HG03108 (cell line): ENCODE measurements at regions not wholly inside any gene's neighbourhood (a gene's known extent, or its start where the extent isn't known, plus 50 kb on each side); places are given as distances from the start of the nearest gene placed in this dataset.
"Not testable (repeated sequence)": the region's sequence is repeated elsewhere in the genome, so short reads cannot be mapped to it uniquely, and the experiment has no call there.

Experiments used
- ATAC-seq: cut with Tn5 transposase; IDR thresholded peaks from one replicate; pipeline ENCODE4 v1.9.1; 2021; ENCODE audit warnings: moderate library complexity; ENCODE audit not compliant: unreplicated experiment

DNA sequence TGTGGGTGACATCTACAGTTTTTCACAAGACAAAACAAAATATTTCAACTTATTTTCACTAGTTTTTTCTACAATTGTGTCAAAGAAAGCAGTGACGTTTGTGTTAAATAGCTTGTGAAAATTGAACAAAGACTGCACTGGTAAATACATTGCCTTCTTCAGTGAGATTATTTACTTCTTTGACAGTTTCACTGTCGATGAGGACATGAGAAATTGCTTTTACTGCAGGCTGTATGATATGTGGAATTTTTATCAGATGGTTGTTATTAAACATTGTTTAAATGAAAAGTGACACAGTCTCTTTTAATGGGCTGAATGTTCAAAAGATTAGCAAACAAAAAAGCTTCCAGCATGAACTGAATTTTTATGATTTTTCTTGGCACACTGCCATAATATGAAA lies 773.9 kb upstream of the CADM2 start:
- ATAC-seq: no peak

DNA sequence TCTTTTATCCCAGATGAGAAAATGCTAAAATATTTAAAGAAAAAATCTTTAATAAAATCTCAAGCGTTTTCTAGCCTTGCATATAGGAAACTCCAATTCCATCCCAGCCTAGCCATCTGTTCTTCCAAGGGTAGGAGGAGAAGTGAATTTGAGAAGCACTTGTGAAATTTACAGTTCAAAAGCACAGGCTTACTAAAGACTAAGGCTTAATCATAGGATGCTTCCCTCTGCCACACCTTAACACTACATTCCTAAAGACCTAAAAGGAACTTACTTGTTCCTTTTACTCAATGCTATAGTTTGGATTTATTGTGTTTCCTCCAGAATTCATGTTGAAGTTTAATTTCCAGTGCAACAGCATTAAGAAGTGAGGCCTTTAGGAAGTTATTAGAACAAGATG lies 764.8 kb upstream of the CADM2 start:
- ATAC-seq: no peak

DNA sequence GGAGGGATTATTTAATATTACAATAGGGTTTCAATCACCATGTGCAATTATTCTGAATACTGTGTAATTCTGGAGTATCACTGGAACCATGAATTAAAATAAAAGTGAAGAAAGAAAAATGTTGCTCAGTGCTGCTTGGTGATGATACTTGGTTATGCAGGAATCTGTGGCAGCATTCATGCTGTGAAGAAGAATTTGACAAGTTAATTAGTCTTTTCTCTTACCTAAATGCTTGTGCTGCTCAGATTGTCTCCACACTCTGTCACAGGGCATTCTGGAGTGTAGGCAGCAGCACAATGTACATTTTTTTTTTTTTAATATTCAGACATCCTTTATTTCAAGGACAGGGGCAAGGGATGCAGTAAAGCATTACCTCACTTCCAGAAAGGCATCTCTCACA lies 749.3 kb upstream of the CADM2 start:
- no peak for ATAC-seq

DNA sequence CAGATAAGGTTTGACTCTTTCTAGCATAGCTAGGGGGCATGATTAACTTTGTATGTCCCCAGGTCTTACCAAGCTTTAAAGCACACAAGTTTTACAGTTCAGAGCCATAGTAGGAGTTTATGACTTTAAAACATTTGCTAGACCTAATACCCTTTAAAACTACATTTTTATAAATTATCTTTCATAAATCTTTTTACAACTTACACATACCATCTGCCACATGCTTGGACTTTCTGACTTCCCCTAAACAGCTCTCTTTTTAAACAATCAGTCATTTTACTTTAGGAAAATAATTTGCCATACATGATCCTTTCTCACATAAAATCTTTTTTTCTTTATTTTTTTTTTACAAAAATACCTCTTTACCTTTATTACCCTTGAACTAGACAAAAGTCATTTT lies 735.3 kb upstream of the CADM2 start:
- no peak for ATAC-seq

DNA sequence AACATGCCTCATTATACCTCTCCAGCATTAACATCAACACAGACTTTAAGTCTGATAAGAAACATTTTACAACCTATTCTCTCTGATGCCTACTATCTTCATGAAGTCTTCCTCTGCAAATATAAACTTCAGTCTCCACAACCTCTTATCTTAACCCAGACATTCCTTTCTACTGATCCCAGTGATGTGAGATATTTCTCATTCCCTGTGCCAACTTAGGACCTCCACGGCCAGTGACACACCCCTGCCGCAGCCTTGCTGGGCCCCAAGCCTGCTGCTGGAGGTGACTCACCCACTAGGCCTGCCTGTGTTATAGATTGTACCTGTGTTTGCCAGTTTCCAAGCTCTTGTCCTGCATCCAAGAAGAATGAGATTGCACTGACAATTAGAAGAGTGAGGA lies 734.5 kb upstream of the CADM2 start:
- ATAC-seq: no peak

DNA sequence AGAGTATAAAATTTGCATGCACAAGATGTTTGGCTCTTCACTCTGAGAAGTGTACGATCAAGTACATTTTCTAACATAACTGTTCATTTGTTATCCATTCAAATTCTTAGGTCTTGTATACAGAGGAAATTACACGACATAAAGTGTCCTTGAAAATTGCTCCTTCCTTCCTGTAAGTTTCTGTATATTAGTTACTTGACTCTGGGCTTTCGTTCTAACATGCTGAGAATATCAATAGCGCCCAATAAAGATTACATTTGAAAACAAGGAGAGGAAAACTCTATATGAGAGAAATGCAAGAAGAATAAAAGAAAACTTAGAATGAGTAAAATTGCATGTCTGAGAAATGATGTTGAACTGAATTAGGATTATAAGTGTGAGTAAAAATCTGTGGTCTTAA lies 722.5 kb upstream of the CADM2 start:
- no peak for ATAC-seq

DNA sequence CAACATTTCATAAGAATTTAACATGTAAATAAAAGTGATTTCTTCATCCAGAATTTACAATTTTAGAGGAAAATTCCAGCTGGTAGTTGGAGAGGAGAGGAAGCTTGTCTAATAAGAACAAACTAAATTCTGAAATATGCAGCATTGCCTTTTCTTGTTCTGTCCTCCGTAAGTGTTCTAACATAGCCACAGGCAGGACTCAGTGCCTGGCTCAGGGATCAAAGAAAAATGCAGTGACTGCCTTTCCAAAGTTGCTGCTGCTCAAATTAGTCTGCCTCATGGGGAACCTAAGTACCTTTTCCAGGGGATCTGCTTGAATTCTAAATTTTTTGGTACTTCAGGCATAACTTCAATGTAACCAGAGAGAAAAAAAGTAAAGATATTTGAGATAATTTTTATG lies 713.0 kb upstream of the CADM2 start:
- no peak for ATAC-seq

DNA sequence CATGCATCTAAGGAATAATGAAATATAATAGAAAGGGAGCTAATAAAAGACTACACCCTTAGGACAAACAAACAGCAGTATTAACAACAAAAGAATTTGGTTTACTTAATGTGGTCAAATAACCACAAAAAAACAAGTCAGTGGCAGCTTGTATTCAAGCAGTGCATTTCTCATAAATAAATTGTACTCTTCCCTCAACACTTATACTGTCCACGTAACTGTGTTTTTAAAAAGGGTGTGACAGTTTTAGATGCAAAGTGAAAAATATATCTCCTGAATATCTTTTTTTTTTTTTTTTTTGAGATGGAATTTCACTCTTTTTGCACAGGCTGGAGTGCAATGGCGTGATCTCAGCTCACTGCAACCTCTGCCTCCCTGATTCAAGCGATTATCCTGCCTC lies 698.2 kb upstream of the CADM2 start:
- ATAC-seq: no peak

DNA sequence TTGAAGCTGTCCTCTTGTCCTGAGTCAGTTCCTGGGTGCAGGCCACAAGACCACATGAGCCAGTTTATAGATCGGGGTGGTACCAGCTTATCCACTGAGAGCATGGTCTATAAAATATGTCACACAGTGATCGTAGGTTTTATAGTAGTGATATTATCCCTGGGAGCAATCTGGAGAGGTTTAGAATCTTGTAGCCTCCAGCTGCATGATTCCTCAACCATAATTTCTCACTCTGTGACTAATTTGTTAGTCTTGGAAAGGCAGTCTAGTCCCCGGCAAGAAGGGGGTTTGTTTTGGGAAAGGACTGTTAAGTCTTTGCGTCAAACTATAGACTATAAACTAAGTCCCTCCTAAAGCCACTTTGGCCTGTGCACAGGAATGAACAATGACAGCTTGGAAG lies 693.0 kb upstream of the CADM2 start:
- ATAC-seq: no peak

DNA sequence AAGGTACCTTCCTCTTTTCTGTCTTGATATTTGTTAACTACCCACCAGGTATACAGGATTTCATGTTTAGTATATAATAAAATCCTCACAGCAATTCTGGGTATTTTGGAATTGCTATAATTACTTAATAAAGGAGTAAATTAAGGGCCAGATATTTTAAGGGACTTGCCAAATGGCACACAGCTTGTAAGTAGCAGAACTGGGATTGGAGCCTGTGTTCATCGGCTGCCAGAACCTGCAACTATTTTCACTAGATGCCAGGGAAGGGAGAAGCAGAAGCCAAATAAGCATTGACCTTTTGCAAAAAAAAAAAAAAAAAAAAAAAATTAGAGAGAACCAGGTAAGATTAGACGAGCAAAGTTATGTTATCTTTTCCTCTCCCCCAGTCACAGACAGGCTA lies 683.3 kb upstream of the CADM2 start:
- no peak for ATAC-seq

DNA sequence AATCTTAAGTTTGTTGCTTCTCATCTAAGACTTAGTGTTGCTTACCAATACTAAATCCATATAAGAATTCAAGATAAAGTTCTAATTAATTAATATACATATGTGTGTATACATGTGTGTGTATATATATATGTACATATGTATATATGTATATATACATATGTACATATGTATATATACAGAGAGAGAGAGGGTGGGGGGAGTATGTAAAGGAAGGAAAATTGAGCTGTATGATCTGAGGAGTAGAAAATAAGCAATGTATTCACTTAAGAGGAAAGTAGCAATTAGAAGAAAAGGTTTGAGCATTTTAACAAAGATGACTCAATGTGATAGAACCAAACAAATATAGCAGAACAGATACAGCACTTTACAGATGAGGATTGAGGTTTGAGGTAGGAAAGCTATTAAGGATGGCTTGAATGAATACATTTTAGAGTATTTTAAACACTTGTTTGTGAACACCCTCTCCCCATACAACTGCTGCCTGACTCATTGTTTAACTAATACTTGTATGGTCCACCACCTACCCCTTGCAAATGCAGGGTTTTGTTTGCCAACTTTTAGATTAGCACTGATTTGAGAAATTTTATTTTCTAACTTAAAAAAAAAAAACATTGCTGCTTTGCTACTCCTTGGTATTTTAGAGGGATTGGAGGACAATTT lies 681.1 kb upstream of the CADM2 start:
- no peak for ATAC-seq

DNA sequence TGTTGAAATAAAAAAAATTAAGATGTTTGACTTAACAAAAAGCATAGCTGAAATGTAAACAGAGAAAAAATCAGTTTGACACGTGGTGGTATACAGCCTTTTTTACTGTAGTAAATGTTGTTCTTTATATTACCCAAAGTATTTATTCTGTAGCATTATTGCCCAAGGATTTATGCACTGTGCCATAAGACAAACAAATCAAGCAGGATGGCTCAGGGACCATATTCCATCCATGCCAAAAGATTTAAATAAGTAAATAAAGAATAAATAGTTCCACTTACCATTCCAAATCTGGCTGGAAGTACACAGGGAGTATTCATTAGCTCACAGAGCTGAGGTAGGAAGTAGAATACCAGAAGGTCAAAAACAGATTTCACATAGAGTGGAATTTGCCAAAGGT lies 666.7 kb upstream of the CADM2 start:
- no peak for ATAC-seq

DNA sequence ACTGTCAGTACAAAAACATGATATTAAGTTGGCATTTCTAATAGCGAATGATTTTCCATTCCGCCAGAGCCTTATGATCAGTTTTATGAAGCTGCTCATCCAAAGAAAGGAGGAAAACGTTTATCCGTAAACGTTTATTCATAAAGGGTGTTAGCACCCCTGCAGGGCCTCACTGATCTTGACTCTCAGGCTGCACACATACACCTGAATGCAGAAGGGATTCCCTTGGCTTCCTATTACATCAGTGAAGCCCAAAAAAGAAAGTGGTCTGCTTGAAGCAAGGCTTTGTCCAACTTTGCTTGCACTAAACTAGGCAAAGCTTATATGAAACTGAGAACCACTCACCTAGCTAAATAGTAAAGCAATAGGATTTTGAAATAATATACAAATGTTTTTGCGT lies 659.5 kb upstream of the CADM2 start:
- ATAC-seq: no peak

DNA sequence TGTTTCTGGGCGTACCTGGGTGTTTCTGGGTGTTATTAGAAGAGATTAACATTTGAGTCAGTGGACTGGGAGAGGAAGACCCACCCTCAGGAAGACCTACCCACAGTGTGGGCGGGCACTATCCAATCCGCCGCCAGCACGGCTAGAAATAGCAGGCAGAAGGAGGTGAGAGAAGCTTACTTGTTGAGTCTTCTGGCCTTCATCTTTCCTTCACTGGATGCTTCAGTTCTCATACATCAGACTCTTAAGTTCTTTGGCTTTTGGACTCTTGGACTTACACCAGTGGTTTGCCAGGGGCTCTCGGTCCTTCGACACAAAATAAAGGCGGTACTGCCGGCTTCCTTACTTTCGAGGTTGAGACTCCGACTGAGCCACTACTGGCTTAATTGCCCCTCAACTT lies 654.6 kb upstream of the CADM2 start:
- no peak for ATAC-seq

DNA sequence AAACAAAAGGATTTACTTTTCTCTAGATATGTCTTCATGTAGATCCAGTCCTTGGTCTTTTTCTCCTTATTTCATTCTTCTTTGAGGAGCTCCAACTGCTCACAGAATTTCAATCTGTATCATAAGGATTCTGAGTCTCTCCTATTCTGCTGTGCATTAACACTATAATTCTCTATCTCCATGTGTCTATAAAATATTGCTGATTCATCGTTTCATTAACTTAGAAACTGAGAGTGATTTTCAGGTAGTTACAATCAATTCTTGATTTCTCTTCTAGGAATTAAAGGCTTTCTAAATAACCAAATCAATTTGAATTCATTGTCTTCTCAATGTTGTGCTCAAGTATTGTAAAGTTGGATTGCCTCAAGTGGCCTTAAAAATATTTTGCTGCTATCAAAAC lies 651.5 kb upstream of the CADM2 start:
- ATAC-seq: no peak

DNA sequence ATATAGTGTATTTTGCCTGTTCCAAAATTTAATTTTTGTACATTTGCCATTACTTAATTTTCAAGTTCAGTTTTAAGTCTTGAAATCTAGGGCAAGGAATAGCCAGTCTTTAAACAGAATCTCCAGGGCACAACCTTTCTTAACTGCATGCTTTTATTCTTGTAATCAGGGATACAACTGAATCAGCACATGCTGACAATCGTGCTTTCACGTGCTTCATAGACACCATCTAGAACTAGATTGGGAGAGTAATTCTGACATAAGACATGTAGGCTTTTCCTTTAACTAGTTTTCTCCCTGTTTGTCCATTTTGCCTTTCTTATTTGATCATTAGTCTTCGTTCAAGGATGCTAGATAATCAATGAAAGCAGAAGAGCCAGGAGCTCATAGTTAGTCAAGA lies 650.4 kb upstream of the CADM2 start:
- no peak for ATAC-seq

DNA sequence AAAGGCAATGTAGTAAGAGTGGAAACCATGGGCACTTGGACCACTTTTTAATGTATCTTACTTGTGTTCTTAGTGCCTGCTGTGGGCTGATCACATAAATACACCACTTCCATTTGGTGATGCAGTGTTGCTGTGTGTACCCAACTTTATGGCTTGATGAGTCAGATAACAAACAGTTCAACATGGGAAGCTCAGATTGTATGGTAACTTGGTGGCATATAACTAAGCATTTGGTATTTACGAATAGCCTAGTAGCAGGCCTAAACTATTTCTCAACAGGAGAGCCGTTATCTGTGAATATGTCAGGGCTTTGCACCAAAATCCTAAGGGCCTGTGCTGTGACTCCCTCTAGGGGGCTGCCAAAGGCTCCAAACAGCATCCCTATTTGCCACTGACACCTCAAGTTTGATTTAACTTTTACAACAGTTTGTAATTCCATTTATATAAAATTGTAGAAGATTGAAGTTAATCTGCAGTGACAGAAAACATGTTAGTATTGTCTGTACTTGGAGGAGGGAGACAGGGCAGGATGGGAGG lies 640.4 kb upstream of the CADM2 start:
- no peak for ATAC-seq

DNA sequence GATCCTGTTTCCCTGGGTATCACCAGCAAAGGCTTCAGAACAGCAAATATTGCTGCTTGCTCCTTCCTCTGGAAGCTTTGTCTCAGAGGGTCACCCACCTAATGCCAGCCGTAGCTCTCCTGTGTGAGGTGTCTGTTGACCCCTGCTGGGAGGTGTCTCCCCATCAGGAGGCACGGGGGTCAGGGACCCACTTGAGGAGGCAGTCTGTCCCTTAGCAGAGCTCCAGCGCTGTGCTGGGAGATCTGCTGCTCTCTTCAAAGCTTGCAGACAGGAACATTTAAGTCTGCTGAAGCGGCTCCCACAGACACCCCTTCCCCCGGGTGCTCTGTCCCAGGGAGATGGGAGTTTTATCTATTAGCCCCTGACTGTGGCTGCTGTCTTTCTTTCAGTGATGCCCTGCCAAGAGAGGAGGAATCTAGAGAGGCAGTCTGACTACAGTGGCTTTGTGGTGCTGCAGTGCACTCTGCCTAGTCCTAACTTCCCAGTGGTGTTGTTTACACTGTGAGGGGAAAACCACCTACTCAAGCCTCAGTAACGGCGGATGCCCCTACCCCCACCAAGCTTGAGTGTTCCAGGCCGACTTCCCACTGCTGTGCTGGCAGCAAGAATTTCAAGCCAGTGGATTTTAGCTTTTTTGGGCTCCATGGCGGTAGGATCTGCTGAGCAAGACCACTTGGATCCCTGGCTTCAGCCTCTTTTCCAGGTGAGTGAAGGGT lies 593.1 kb upstream of the CADM2 start:
- not testable (repeated sequence) for ATAC-seq
